ENCODE measurements at regions not wholly inside any gene's neighbourhood (a gene's known extent, or its start where the extent isn't known, plus 50 kb on each side); places are given as distances from the start of the nearest gene placed in this dataset.
"Not testable (repeated sequence)": the region's sequence is repeated elsewhere in the genome, so short reads cannot be mapped to it uniquely, and the experiment has no call there.

GRCh38 chr16:60763869-60764268, 1272.4 kb downstream of the CDH8 start:
- DNase-seq, result no peak

DNA sequence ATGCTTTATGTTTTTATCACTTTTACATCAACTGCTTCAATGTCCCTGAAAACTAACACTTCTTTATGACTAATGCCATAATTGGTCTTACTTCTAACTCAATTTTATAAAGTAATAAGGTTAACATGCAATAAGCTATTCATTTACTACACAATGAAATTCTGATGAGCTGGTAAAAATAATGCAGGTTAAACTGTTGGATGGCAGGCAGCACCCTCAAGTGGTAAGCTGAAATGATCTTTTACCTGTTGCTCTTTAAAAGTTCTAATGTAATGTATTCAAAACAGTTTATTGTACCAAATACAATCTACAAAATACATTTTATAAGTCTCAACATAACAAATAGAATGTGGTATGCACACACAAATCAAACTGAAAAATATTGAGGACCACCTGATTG, 1280.3 kb downstream of the CDH8 start:
- DNase-seq, result no peak

- no peak for DNase-seq
These were observed 1287.9 kb downstream of the CDH8 start for GRCh38 chr16:60748366-60748765.

GRCh38 chr16:60744198-60744597, 1292.0 kb downstream of the CDH8 start:
- no peak for DNase-seq

DNA sequence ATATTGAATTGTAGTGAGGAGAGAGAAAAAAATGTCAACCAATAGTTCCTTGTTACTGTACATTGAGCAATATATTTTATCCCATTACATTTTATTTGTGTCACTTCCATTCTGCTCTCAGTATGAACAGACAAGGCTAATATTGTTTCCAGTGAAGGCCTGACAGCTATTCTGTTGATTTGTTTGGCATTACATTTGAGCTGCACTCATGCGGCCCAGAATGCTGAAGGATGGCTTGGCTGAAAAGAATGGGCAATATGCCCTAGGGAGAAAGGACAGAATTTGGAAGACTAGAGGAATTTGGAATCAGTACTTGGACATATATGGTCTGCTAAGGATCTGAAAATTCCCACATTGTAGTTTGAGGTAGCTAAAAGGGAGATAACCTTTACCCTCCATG, 1294.4 kb downstream of the CDH8 start:
- no peak for DNase-seq

DNA sequence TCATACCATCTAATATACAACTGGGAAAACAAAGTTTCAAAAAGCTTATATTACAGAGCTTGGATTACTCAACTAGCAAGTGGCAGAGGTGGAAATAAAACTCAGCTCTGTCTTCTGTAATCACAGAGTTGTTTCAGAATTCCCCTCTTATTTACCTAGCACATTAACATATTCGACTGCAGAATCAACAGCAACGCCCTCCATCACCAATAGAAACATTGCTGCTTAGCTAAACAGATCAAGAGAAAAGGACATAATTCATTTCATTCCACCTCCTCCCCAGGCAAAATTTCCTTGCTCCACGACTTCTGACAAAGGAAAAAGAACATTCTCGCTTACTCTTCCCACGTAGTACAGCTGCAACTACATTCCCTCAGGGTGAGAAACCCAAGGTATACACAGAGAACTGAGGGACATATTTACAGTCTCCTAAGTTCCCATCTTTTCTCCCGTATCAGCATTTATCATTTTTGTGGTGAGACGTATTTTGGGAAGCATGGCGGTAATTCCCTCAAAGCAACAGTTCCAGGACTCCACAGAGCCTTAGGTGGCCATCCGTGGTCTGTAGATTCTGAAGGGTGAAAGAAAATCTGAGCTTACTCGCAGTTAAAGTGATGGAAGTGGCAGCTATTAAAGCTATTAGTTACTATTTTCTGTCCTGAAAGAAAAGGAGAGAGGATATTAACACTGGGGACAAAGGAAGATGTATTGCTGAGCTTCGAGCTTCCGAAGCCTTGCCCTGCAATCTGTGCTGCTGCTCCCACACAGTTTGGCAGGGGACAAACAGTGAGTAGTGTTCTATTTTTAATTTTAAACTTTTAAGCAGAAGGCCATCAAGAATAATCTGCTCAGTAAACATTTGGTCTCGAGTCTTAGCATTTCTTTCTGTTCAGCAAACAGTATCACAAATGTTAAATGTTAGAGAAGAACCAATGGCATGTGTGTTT, 1296.2 kb downstream of the CDH8 start:
- DNase-seq, result no peak

DNA sequence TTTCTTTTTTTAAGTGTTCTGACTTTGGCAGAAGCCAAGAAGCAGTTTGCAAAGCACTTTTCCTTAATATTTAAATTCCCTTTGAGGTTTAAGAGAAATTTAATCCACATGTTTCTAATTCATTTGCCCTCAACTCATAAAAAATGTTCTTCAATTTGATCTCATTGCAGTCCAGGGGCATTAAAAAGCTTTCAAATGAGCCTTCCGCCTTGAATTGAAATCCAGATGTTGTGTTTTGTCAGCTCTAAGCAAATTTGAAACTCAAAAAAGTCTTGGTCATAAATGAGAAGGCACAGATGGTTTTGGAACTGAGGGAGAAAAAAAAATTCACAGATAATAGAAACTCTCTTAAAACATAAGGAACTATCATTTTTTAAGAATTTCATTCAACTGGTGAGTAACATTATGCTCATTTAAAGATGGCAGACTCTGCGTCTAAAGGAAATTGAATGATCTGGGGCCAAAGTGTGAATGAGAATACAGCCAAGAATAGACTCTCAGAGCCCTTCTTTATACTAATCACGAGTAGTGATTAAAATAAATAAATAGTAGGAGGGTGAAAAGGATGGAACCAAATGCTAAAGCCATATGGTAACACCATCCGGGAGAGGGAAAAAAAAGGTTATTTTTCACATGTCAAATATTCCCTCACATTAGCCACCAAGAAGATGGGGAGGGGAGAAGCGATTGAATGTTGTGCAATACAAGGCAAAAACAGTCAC, 1304.7 kb downstream of the CDH8 start:
- DNase-seq, result no peak

DNA sequence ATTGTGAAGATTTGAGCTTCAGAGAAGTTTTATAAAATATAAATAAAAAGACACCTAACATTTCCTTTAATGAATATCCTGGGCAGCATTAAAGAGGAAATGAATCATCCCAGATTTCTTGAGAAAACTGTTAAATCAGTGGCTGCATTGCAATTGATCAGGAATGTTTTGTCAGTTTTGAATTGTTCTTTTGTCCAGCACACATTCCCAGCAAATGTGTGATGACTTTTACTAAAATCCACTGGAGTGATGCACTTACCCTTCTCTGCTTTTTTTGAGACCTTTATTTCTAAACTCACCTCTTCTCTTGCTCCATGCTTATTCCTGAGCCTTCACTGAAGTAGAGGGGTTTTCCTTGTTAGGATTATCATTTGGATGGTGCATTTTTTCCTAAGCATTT, 1307.2 kb downstream of the CDH8 start:
- DNase-seq, result no peak

GRCh38 chr16:60727851-60728250, 1308.4 kb downstream of the CDH8 start:
- DNase-seq, result no peak

DNA sequence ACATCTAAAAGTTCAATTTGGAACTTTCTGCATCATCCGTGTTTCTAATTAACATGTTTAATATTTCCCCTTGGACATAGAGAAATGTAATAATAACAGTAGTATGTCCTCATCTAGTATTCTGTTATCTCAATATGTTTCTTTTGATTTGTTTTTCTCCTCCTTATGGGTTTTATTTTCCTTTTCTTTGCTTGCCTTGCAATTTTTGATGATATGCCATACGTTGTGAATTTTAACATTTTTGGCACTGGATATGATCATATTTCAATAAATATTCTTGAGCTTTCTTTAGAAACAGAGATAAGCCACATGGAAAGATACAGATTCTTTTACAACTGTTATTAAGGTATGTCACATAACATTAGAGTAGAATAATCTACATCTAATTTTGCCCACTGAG, 1316.2 kb downstream of the CDH8 start:
- DNase-seq, result no peak

- no peak for DNase-seq
These were observed 1318.4 kb downstream of the CDH8 start for GRCh38 chr16:60717808-60718207.

GRCh38 chr16:60712144-60712543, 1324.1 kb downstream of the CDH8 start:
- DNase-seq, result no peak

- no peak for DNase-seq
These were observed 1331.5 kb downstream of the CDH8 start for GRCh38 chr16:60704726-60705125.

DNA sequence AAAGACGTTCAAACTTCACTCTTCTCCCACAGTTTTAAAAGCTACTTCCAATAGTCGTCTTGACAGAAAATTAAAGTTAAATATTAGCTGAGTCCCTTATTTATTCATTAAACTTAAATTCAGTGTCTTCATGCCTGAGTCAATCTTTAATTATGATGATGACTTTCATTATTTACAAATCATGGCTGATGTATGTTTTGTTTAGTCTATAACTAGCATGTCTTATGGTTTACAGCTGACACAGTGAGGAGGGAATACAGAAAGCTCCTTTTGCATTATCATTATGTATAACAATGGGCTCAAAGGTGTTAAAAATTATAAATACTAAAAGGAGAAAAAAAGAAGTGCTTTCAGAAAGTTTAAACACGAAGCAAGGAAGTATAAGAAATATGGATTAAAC, 1333.1 kb downstream of the CDH8 start:
- no peak for DNase-seq

DNA sequence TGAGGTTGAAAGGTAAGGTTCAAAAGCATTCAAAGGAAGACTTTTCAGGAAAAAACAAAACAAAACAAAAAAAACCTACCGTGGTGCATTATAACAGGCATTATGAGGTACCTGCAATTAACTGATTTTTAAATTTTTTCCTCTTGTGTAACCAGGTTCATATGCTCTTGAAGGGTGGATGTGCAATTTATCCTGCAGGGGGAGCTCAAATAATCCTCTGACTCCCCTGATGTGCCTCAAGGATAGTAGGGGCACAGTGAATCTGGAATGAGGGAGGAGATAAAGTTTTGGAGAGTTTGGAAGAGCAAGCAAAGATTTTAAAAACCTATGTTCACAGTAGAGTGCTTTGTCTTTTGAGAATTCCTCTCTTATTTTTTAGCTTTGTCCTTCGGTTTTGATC, 1349.4 kb downstream of the CDH8 start:
- no peak for DNase-seq

GRCh38 chr16:60684002-60684401, 1352.2 kb downstream of the CDH8 start:
- DNase-seq, result no peak

DNA sequence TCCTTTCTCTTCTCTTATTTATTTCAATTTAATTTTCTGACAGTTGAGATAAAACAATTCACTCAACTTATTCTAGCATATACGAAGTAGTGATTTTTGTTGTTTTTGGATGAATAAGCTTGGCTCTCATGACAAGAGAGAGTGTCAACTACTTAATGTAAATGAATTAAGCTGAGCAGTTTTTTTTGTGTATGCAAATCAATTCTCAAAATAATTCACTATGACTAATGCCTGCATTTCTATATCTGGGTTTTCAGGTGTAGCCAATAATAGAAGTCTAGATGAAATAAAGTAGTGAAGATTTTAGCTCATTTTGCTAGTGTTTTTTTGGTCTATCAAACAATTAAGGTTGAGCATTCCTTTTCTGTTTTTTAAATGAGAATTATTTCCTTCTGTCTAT, 1354.0 kb downstream of the CDH8 start:
- no peak for DNase-seq

GRCh38 chr16:60681043-60681442, 1355.2 kb downstream of the CDH8 start:
- DNase-seq, result no peak

GRCh38 chr16:60675022-60675421, 1361.2 kb downstream of the CDH8 start:
- DNase-seq, result no peak

GRCh38 chr16:60674241-60674640, 1362.0 kb downstream of the CDH8 start:
- no peak for DNase-seq

GRCh38 chr16:60655514-60656153, 1380.6 kb downstream of the CDH8 start:
- no peak for DNase-seq

DNA sequence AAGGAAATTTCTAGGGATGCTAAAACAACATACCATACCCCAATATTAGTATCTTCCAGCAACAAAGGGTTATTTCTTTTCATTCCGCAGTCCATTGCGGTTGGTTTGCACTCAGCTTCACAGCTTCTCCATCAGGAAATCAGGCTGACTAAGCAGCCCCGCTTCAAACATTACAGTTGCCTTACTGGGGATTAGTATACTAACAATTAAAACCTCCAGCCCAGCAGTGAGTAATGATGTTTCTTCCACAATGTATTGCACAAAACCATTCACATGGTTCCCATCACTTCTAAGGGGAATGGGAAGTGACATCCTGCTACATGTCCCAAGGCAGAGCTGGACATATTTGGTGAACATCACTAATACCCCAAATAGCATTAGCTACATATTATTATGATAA, 1384.9 kb downstream of the CDH8 start:
- no peak for DNase-seq

DNA sequence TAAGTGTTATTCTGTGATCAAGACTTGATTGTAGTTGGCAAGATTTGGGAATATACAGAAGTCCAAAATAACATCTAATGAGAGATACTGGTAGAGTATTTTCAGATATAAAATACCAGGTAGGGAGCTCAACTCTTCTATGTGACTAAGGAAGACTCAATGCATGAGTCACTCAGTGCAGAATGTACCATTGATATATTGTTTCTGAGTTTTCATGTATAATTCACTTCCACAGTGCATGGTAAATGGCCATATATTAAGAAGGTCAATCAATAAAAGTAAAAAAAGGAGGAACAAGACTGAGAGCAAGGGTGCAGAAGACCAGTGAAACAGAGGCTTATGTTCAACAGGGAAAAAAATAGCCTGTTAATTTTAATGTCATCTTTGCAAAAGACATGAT, 1387.9 kb downstream of the CDH8 start:
- DNase-seq, result no peak

- DNase-seq, result not testable (repeated sequence)
These were observed 1388.8 kb downstream of the CDH8 start for GRCh38 chr16:60647388-60647787.
